Prostate gland (tissue), 2 donors: ENCODE measurements at regions not wholly inside any gene's neighbourhood (a gene's known extent, or its start where the extent isn't known, plus 50 kb on each side); places are given as distances from the start of the nearest gene placed in this dataset.

ENCODE experiments used
- POLR2A ChIP-seq: fragments of 450-650 bp; IDR thresholded peaks from one replicate; pipeline ENCODE4 v1.6.1; 2016; ENCODE audit warnings: antibody characterized with exemption, mild to moderate bottlenecking
- POLR2AphosphoS5 ChIP-seq: sonication (generic); formaldehyde crosslinking; IDR thresholded peaks from one replicate; pipeline ENCODE4 v1.6.1; 2017; ENCODE audit warnings: antibody characterized with exemption
- TF ChIP-seq, protein P1 (sequence below), 4 experiments: fragments of 200-600 bp in 2 of 4; fragments of 450-650 bp in 2 of 4; sonication (generic) in 2 of 4; IDR thresholded peaks; 1 replicate in 3 of 4; 2 replicates in 1 of 4; pipeline ENCODE4 v1.5.1; 2016 to 2019; ENCODE audit warnings: antibody characterized with exemption in 4 of 4, mild to moderate bottlenecking in 2 of 4, moderate library complexity in 2 of 4

DNA sequence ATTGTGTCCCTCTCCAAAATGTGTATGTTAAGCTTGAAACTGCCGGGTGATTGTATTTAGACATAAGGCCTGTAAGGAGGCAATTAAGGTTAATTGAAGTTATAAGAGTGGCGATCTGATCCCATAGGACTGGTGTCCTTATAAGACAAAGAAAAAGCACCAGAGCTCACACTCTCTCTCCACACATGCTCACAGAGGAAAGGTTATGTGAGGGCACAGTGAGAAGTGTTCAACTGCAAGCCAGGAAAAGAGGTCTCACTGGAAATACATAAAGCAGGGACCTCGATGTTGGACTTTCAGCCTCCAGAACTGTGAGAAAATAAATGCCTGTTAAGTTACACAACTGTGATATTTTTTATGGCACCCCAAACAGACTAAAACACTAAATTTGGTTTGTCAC is 1233.8 kb upstream of the CNTN5 start:
- TF ChIP-seq, protein P1, sequence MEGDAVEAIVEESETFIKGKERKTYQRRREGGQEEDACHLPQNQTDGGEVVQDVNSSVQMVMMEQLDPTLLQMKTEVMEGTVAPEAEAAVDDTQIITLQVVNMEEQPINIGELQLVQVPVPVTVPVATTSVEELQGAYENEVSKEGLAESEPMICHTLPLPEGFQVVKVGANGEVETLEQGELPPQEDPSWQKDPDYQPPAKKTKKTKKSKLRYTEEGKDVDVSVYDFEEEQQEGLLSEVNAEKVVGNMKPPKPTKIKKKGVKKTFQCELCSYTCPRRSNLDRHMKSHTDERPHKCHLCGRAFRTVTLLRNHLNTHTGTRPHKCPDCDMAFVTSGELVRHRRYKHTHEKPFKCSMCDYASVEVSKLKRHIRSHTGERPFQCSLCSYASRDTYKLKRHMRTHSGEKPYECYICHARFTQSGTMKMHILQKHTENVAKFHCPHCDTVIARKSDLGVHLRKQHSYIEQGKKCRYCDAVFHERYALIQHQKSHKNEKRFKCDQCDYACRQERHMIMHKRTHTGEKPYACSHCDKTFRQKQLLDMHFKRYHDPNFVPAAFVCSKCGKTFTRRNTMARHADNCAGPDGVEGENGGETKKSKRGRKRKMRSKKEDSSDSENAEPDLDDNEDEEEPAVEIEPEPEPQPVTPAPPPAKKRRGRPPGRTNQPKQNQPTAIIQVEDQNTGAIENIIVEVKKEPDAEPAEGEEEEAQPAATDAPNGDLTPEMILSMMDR (IDR thresholded peaks at IDR 0.05) = no peak
- TF ChIP-seq POLR2A = no peak
- no peak for TF ChIP-seq POLR2AphosphoS5
